ENCODE measurements at regions not wholly inside any gene's neighbourhood (a gene's known extent, or its start where the extent isn't known, plus 50 kb on each side); places are given as distances from the start of the nearest gene placed in this dataset.
"Not testable (repeated sequence)": the region's sequence is repeated elsewhere in the genome, so short reads cannot be mapped to it uniquely, and the experiment has no call there.

- in situ Hi-C loops (cut with HindIII; ENCODE audit: low sequenced_read_pairs), result loop anchor here (5.0 kb wide), 2 partner anchors 49 to 51 kb away; no protein-coding TSS in a partner anchor
Measured at GRCh38 chr5:72693546-72694205, 122.8 kb upstream of the TNPO1 start.

DNA sequence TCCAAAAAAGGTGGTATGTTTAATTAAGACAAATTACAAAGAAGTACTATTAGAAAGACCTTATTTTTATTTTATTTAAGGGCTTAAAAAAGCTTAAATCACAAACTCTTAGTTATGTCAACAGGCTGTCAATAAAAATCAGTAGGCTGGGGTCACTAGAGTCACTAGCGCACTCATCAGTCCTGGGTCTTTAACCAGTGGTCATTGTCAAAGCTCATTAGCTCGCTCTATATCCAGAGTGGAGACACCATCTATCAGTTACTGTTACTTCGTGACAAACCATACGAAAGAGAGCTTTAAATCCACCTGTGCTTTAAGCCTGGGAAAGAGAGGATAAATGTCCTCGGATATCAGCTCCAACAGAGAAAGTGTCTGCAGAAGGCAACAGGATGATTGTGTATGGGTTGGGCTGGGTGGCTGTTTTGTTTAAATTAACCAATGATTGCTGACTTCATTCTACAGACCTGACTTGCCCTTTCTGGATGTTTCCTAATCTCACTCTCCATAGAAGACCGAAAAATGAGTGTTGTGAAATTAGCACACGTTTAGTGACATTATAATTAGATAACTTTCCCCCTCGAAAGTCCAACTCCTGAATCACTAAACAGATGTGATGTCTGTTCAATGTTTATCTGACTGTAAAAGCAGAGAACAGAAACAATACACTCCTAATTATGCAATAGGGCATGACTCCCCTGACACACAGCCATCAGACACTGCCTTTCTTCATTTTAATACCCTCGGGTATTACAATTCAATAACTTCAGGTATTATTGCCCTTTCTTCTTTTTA is 123.6 kb upstream of the TNPO1 start:
- in situ Hi-C loops (cut with HindIII; ENCODE audit: low sequenced_read_pairs), result loop anchor here (5.0 kb wide), 2 partner anchors 49 to 51 kb away; no protein-coding TSS in a partner anchor

DNA sequence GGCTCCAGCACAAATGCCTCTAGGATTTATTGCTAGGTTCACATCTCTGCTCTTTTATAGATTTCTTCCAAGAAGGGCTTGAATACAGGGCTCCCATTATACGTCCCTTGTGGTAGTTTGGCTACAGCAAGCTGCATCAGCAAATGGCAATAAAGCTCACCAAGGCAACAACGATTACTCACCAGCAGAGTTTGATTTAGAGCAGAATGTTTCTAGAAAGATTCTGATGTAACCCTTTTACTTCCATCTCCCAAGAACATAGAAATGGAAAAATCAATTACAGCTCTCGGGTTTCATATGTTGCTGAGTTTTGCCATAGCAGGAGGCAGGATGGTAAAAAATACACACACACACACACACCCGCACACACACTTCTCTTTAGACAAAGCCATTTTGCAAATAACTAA is 124.2 kb upstream of the TNPO1 start:
- in situ Hi-C loops (cut with HindIII; ENCODE audit: low sequenced_read_pairs), result loop anchor here (5.0 kb wide), 2 partner anchors 50 kb away; no protein-coding TSS in a partner anchor

DNA sequence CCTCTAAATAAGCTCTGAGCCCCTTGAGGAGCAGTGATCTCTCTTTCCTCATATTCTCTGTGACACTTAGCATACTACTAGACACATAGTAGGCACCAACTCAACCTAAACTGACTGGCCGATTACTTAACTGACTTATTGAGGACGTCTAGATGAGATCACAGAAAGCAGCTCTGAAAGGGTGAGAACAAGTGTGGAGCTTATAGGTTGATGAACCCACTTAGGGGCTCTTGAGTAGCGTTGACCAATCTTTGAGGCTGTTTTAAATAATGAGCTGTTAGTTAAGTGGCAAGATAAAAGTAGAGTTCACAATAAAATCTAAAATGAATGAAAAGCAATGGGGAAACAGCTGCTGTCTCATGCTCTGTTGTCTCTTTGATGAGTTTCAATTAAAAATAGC is 124.7 kb upstream of the TNPO1 start:
- in situ Hi-C loops (cut with HindIII; ENCODE audit: low sequenced_read_pairs), result loop anchor here (5.0 kb wide), 2 partner anchors 49 to 51 kb away; no protein-coding TSS in a partner anchor

DNA sequence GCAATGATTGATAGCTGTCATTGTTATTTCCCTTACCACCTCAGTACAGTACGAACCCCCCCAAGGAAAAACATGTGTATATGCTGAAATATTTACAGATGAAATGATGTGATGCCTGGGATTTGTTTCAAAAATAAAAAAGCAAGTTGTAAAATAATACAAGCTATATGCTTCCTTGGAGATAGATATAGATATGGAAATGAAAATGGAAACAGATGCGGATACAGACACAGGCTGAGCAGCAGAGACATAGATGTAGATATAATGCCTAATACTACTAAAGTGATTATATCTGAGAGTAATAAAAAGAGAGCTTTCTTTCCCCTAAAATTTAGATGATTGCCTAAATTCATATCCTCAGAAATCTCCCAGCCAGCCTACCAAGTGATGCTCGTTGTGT is 127.5 kb upstream of the TNPO1 start:
- in situ Hi-C loops (cut with HindIII; ENCODE audit: low sequenced_read_pairs), result no loop called here

- in situ Hi-C loops (cut with HindIII; ENCODE audit: low sequenced_read_pairs), result no loop called here
Measured at GRCh38 chr5:72687288-72687687, 129.2 kb upstream of the TNPO1 start.

DNA sequence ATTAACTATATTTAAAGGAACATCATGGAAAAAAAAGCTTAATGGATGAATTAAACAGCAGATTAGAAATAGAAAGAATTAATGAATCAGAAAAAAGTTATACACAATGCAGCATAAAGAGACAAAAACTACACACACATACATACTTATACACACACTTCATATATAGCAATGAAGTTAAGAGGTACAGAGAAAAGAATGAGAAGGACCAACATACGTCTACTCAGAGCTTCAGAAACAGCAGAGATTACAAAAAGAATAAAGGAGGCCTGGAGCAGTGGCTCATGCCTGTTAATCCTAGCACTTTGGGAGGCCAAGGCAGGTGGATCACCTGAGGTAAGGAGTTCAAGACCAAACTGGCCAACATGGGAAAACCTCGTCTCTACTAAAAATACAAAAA is 133.9 kb upstream of the TNPO1 start:
- in situ Hi-C loops (cut with HindIII; ENCODE audit: low sequenced_read_pairs), result no loop called here

GRCh38 chr5:72681781-72682180 is 134.7 kb upstream of the TNPO1 start:
- in situ Hi-C loops (cut with HindIII; ENCODE audit: low sequenced_read_pairs), result no loop called here

GRCh38 chr5:72677447-72677846 is 139.0 kb upstream of the TNPO1 start:
- in situ Hi-C loops (cut with HindIII; ENCODE audit: low sequenced_read_pairs), result no loop called here

- in situ Hi-C loops (cut with HindIII; ENCODE audit: low sequenced_read_pairs), result not testable (repeated sequence)
Measured at GRCh38 chr5:72676831-72677230, 139.6 kb upstream of the TNPO1 start.

DNA sequence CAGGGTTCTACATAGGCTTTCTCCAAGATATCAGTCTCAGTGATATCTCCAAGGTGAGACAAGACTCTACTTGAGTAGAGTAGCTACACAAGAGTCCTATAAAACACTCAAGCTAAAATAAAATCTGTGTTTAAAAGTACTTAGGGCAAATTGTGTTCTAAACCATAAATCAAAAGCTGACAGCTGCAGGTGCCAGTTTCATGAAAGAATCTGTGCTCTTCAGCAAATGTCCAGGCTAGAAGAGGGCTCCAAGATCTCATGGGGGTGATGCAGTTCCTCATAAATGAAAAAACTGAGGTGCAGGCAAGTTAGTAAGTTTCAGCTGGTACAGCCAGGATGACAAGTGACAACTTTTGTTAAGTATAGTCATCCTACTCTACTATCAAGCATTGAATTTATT is 142.8 kb upstream of the TNPO1 start:
- in situ Hi-C loops (cut with HindIII; ENCODE audit: low sequenced_read_pairs), result no loop called here

- in situ Hi-C loops (cut with HindIII; ENCODE audit: low sequenced_read_pairs), result no loop called here
Measured at GRCh38 chr5:72673180-72673579, 143.3 kb upstream of the TNPO1 start.

- in situ Hi-C loops (cut with HindIII; ENCODE audit: low sequenced_read_pairs), result no loop called here
Measured at GRCh38 chr5:72667708-72668107, 148.8 kb upstream of the TNPO1 start.

DNA sequence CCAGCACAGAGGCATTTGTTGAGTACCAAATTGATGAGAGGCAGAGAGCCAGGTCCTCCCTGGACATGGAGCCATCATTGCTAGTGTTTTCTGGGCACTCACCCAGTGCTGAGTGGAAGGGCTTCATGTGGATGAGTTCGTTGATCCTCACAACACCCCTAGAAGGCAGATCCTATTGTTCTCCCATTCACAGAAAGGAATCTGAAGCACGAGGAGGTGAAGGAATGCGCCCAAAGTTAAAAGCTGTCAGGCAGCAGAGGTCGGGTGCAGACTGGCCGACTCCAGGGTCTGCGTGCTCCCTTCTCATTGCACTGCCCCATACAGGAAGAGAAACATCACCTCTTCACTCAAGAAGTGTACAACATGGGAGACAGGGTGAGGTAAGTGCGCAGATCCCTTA is 153.5 kb upstream of the TNPO1 start:
- in situ Hi-C loops (cut with HindIII; ENCODE audit: low sequenced_read_pairs), result no loop called here

DNA sequence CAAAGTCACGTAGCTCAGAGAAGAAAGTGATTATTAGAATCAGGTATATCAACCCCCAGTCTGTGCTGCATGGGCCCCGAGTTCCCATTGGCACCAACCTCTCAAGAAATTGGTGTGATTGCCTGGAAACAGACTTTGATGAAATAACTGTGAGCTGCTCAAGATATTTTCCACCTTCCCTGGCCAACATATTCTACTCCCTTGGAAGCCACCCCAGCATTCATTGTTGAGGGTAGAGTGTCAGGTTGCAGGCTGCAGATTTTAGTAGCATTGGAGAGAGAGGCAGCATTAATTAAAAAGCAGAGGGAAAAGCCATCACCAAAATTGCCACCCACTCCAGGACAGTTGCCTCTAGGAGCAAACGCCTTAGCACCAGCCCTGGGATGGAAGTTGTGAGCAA is 154.2 kb upstream of the TNPO1 start:
- in situ Hi-C loops (cut with HindIII; ENCODE audit: low sequenced_read_pairs), result no loop called here

DNA sequence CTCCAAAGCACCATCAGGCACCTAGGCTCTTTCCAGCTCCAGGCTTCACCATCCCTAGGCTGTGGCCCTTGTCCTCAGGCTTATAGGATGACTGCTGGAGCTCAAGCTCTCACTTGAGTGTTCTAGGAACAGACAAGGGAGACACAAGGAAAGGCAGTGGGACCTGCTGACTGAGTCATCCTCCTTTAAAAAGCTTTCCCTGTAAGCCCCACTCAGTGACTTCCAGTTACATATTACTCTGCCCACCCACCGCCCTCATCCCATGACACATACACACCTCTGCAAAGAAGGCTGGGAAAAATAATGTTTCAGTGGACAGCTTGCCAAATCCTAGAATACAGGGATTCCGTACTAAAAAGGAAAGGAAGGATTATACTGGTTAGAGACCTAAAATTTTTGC is 154.2 kb upstream of the ZNF366 start:
- in situ Hi-C loops (cut with HindIII; ENCODE audit: low sequenced_read_pairs), result no loop called here

DNA sequence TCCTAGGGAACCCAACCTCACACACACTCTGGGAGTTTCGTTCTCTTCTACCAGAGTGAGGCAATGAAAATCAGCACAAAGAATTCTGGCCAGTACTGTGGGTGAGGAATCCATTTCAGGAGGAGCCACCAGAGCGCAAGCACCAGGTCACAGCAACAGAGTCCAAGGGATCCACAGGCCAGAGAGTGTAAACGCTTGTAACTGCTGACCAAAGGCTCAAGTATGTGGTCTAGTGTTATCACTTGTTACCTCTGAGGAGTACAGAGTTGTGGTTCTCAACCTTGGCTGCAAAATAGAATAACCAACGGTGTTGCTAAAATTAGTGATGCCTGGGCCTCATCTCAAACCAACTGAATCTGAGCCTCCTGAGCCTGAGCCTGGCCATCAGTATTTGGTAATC is 152.5 kb upstream of the ZNF366 start:
- in situ Hi-C loops (cut with HindIII; ENCODE audit: low sequenced_read_pairs), result no loop called here

- in situ Hi-C loops (cut with HindIII; ENCODE audit: low sequenced_read_pairs), result no loop called here
Measured at GRCh38 chr5:72658761-72659540, 151.7 kb upstream of the ZNF366 start.

DNA sequence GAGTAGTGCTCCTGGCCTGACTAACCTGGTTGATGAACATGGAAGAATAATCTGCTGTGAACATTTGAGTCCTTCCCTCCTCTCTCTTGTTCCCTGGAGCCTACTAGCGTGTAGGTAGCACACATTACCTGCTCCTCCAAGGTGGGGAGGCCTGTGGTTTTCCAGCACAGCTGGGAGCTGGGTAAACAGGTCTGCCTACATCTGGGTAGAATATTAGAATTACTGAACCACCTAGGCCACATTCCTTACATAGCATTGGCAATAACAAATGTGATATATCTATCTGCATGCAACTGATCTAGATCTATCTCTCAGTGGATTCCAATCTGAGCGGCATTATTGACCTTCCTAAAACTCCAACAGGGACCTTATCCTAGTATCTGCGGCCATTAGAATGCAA is 151.0 kb upstream of the ZNF366 start:
- in situ Hi-C loops (cut with HindIII; ENCODE audit: low sequenced_read_pairs), result no loop called here

- in situ Hi-C loops (cut with HindIII; ENCODE audit: low sequenced_read_pairs), result no loop called here
Measured at GRCh38 chr5:72656756-72657513, 149.7 kb upstream of the ZNF366 start.

GRCh38 chr5:72656331-72656730 is 149.1 kb upstream of the ZNF366 start:
- in situ Hi-C loops (cut with HindIII; ENCODE audit: low sequenced_read_pairs), result no loop called here

Data from endothelial cell of hepatic sinusoid (primary cell).